ENCODE measurements at regions not wholly inside any gene's neighbourhood (a gene's known extent, or its start where the extent isn't known, plus 50 kb on each side); places are given as distances from the start of the nearest gene placed in this dataset.
"Not testable (repeated sequence)": the region's sequence is repeated elsewhere in the genome, so short reads cannot be mapped to it uniquely, and the experiment has no call there.

DNA sequence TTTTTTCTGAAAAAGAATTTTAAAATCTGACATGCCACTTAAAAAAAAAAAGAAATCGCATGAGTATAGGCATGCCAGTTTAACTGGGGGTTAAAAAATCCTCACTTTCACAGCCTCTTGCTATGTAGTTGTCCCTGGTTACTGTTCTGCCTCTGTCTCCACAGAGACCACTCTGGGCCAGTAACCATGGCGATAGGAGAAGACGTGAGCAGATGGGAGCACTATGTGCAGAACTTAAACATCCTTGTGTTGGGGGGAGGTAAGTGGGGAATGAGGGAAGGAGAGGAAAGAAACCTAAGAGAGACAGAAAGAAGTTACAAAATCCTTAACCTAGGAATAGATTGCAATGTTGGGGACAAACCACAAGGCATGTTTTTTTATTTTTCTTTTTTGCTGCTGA is 75.9 kb upstream of the CYRIA start:
- in situ Hi-C loops (cut with MboI; ENCODE audit: low sequenced_read_pairs) = no loop called here

- in situ Hi-C loops (cut with MboI; ENCODE audit: low sequenced_read_pairs) = no loop called here
Observed at GRCh38 chr2:16739778-16740581, 74.3 kb upstream of the CYRIA start.

DNA sequence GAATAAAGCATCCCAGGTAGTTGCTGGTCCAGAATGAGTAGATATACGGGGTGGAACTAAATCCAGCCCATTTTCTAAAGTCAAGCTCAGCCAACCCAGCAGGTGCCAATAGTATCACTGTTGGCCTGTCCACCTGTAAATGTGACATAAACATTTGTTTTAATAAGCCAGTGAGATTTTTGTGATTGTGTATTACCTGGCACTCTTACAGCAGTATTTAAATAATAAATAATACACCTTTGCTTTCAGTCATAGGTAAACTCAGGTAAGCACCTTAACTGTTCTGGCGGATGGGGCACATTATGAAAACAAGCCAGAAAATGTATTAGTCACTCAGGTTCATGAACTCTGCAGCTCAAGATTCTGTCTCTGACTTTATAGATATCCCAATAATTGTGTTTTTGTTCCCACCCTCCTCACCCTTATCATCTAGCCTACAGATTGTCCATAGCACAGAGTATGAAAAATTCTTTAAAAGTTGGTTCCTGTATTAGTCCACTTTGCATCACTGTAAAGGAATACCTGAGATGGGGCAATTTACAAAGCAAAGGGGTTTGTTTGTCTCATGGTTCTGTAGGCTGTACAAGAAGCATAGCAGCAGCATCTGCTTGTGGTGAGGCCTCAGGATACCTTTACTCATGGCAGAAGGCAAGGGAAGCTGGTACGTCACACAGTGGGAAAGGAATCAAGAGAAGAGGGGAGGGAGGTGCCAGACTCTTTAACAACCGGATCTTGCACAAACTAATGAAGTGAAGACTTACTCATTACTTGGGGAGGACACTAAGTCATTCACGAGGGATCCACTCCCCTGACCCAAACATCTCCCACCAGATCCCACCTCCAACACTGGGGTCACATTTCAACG is 73.0 kb upstream of the CYRIA start:
- in situ Hi-C loops (cut with MboI; ENCODE audit: low sequenced_read_pairs) = no loop called here

GRCh38 chr2:16737812-16738211 is 72.2 kb upstream of the CYRIA start:
- in situ Hi-C loops (cut with MboI; ENCODE audit: low sequenced_read_pairs) = no loop called here

GRCh38 chr2:16736633-16737032 is 71.0 kb upstream of the CYRIA start:
- in situ Hi-C loops (cut with MboI; ENCODE audit: low sequenced_read_pairs) = no loop called here

DNA sequence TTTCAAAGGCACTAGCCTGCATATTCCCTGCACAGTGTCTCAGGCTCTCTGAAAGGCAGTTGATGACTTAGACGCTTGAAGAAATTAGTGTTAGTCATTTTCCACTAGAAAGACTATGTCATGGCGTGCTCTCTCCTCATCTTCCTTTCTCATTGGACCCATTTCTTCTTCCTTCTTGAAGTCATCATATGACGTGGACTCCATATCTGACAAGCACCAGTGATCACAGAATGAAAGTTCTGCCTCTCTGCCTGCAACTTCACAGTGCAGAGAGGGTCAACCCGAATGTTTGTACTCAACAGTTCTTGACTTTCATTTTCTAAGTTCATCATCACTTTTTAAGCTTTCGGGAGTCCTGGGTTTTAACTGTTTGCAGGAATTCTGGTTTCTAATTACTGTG is 63.7 kb upstream of the CYRIA start:
- in situ Hi-C loops (cut with MboI; ENCODE audit: low sequenced_read_pairs) = no loop called here

GRCh38 chr2:16728351-16729136 is 62.9 kb upstream of the CYRIA start:
- in situ Hi-C loops (cut with MboI; ENCODE audit: low sequenced_read_pairs) = no loop called here

DNA sequence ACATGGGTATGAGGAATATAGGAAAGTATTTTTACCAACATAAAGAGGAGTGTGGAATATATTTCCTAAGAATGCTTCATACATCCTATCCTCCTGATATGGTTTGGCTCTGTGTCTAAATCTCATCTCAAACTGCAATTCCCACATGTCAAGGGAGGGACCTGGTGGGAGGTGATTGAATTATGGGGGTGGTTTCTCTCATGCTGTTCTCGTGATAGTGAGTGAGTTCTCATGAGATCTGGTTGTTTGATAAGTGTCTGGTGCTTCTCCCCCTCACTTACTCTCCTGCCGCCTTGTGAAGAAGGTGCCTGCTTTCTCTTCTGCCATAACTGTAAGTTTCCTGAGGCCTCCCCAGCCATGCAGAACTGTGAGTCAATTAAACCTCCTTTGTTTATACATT is 62.2 kb upstream of the CYRIA start:
- in situ Hi-C loops (cut with MboI; ENCODE audit: low sequenced_read_pairs) = not testable (repeated sequence)

DNA sequence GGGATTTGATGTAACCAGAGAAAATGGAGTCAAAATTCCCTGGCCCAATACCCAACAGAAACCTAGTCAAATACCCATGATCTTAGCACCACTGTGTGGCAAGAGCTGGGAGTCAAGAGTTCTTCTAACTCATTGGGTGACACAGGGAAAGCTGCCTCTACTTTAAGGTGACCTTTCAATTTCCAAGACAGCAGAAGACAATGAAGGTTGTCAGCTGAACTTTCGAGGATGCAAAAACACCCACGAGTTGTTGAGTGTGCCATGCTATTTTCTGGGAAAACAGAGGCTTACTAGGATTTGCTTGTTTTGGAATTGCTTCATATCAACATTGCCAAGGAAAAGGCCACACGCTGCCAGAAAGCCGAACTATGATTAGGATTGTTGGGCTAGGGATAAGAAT is 61.6 kb upstream of the CYRIA start:
- in situ Hi-C loops (cut with MboI; ENCODE audit: low sequenced_read_pairs) = no loop called here

DNA sequence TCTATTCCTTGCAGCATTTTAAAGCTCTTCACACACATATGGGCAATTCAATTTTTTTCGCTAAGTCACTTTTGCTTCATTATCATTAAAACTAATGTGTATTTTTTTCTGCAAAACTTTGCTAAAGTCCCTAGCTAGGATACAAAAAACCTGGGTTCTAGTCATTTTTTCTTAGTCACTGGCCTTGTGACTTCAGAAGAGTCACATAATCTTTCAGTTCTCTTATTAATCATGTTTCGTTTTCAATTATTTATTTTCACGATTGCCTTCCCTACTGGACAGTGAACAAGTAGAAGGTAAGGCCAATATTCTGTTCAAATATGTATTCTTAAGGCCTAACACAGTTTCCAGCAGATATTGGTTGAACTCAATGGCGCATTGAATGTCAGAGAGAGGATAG is 60.9 kb upstream of the CYRIA start:
- in situ Hi-C loops (cut with MboI; ENCODE audit: low sequenced_read_pairs) = no loop called here

DNA sequence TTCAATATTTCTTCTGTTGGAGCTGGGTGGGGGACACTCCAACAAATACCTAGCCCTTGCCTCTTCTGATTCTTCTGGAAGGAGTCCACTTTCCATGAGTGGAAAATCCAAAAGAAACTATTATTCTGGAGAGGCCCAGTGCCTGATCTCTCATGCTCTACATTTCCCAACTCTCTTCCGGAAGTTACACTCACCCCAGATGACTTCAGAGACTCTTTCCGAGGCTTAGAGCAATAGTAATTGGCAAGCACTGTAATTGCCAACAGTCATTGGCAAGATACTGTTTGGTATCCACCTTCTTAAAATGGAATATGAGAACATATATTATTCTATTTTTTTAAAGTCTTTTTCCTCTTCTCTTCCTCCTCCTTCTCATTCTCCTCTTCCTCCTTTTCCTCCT is 60.5 kb upstream of the CYRIA start:
- in situ Hi-C loops (cut with MboI; ENCODE audit: low sequenced_read_pairs) = no loop called here

DNA sequence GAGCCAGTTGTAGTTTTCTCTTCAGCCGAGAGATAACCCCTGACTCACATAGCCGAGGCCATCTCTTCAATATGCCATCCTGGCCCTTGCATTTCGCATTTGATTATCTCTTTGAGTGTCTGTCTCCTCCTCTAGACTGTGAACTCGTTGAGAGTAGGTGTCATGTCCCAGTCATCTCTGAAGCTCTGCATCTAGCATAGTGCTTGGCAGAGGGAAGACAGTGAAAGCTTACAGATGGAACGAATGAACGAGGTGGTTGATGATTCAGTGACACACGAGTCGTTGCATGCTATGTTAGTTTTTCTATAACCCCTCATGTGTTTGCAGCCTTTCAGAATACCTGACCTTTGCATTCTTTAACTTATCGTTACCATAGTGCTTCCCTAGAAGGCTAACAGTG is 59.9 kb upstream of the CYRIA start:
- in situ Hi-C loops (cut with MboI; ENCODE audit: low sequenced_read_pairs) = no loop called here

DNA sequence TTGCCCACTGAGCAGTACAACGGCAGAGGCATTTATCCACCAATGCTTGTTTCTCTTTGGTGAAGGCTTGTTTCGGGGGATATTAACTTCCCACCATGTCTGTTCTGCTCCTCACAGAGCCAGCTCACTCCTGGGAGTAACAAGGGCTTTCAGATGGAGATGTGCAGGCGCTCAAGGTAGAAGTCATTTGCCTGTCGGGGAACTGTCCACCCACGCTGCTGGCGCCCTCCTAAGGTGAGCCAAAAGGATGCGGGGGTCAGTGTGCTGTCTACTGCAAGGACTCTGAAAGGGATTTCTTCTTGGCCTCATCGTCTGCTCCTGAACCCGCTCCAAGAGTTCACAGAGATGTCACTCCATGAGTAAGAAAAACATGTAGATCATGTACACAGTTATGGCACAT is 57.0 kb upstream of the CYRIA start:
- in situ Hi-C loops (cut with MboI; ENCODE audit: low sequenced_read_pairs) = no loop called here

DNA sequence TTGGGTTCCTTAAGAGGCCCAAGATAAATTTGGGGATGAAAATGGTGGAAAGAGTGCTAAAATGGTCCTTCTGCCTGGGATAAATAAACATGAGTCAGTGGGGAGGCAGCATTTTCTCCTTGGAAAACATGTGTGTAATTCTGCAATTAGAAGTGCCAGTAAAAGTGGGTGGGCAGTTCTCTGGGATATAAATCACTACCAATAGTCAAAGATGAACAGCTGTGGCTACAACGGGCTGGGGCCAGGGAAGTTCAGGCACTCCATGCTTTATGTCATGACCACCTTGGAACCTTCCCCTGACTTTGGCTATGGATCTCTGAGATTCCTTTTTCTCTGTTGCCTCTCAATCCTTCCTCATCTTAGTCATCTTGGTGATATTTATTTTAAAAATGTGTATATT is 56.5 kb upstream of the CYRIA start:
- in situ Hi-C loops (cut with MboI; ENCODE audit: low sequenced_read_pairs) = no loop called here

- in situ Hi-C loops (cut with MboI; ENCODE audit: low sequenced_read_pairs) = not testable (repeated sequence)
Observed at GRCh38 chr2:16721529-16721928, 55.9 kb upstream of the CYRIA start.

DNA sequence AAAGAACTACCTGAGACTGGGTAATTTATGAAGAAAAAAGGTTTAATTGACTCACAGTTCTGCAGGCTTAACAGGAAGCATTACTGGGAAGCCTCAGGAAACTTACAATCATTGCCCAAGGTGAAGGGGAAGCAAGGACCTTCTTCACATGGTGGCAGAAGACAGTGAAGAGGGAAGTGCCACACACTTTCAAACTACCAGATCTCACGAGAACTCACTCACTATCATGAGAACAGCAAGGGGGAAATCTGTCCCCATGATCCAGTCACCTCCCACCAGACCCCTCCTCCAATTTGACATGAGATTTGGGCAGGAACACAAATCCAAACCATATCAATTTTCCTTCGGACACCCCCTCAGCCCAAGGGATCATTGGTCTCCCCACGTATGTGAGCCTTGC is 55.1 kb upstream of the CYRIA start:
- in situ Hi-C loops (cut with MboI; ENCODE audit: low sequenced_read_pairs) = not testable (repeated sequence)

- in situ Hi-C loops (cut with MboI; ENCODE audit: low sequenced_read_pairs) = no loop called here
Observed at GRCh38 chr2:16719485-16719808, 53.8 kb upstream of the CYRIA start.

DNA sequence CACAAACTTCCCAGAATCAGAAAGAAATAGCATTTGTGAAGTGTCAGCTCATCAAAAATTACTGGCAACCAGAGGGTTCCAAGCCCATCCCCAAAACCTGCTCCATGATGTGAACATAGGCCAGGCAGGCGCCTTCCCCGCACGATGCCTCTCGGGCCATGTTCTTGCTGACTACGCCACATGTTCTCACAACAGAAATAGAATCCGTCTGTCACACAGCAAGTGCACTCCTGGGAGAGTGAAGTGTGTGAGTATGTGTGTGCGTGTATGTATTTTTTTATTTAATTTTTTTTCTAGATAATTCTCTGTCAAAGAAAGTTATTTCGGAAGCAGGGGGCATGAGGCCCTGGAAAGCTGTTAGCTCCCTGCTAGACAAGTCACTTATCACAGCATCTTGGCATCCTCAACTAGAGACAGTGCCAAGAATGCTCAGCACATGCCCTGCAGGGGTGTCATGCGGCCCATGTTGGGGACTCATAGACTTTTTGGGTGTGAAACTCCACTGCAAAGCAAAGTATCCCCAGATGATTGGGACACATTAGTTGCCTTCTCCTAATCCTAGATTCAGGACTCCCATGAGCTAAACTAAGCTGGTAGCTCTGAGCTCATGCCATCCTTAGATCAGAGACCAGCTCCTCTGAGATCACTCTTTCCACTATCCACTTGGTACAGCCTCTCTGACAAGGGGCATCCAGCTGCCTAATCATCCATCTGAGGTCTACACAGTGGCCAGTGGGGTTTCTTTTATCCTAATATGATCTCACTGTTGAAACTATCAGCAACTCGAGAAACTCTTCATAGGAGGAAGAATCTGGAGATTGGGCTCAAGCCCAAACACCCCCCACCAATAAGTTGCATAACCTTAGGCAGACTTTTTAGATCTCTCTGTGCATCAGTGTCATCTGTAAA is 53.2 kb upstream of the CYRIA start:
- in situ Hi-C loops (cut with MboI; ENCODE audit: low sequenced_read_pairs) = no loop called here

- in situ Hi-C loops (cut with MboI; ENCODE audit: low sequenced_read_pairs) = no loop called here
Observed at GRCh38 chr2:16717477-16717876, 51.8 kb upstream of the CYRIA start.

- in situ Hi-C loops (cut with MboI; ENCODE audit: low sequenced_read_pairs) = no loop called here
Observed at GRCh38 chr2:16716944-16717343, 51.3 kb upstream of the CYRIA start.

- in situ Hi-C loops (cut with MboI; ENCODE audit: low sequenced_read_pairs) = no loop called here
Observed at GRCh38 chr2:16716024-16716423, 50.4 kb upstream of the CYRIA start.

Data from HL-60/S4 treated with phorbol 12-myristate 13-acetate at 8.2 ng/mL for 4 days and 3 days (cell line).